ENCODE measurements at regions not wholly inside any gene's neighbourhood (a gene's known extent, or its start where the extent isn't known, plus 50 kb on each side); places are given as distances from the start of the nearest gene placed in this dataset.
A peak's percentile ranks its signal among the peaks of the same experiment; 100 is the strongest.

DNA sequence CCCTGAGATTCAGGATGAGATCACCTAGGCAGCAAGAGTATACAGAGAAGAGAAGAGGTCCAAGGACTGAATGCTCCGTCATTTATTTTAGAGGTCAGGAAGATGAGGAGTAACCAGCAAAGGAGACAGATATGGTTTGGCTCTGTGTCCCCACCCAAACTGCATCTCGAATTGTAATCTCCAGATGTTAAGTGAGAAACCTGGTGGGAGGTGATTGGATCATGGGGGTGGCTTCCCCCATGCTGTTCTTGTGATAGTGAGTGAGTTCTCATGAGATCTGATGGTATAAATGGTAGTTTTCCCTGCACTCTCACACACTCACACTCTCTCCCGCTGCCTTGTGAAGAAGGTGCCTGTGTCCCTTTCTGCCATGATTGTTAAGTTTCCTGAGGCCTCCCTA lies 60.8 kb downstream of the MID1IP1 start (continued):
- TF ChIP-seq, protein P1, sequence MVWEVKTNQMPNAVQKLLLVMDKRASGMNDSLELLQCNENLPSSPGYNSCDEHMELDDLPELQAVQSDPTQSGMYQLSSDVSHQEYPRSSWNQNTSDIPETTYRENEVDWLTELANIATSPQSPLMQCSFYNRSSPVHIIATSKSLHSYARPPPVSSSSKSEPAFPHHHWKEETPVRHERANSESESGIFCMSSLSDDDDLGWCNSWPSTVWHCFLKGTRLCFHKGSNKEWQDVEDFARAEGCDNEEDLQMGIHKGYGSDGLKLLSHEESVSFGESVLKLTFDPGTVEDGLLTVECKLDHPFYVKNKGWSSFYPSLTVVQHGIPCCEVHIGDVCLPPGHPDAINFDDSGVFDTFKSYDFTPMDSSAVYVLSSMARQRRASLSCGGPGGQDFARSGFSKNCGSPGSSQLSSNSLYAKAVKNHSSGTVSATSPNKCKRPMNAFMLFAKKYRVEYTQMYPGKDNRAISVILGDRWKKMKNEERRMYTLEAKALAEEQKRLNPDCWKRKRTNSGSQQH (CRISPR knock-in tag; IDR thresholded peaks at IDR 0.05), result no peak
- no peak for TF ChIP-seq NR1H2 (CRISPR knock-in tag; IDR thresholded peaks at IDR 0.05)
- no peak for TF ChIP-seq EGR1 (conservative IDR thresholded peaks at IDR 0.05)
- no peak for TF ChIP-seq HLTF (IDR thresholded peaks at IDR 0.05)
- peak; percentile 51 for TF ChIP-seq TEAD4 (IDR thresholded peaks at IDR 0.05; ENCODE audit: low read length)
- no peak for TF ChIP-seq TEAD4 (CRISPR knock-in tag; IDR thresholded peaks at IDR 0.05; ENCODE audit: borderline replicate concordance)
- no peak for TF ChIP-seq NUFIP1 (IDR thresholded peaks at IDR 0.05; ENCODE audit: partially characterized antibody)
- TF ChIP-seq, protein P2, sequence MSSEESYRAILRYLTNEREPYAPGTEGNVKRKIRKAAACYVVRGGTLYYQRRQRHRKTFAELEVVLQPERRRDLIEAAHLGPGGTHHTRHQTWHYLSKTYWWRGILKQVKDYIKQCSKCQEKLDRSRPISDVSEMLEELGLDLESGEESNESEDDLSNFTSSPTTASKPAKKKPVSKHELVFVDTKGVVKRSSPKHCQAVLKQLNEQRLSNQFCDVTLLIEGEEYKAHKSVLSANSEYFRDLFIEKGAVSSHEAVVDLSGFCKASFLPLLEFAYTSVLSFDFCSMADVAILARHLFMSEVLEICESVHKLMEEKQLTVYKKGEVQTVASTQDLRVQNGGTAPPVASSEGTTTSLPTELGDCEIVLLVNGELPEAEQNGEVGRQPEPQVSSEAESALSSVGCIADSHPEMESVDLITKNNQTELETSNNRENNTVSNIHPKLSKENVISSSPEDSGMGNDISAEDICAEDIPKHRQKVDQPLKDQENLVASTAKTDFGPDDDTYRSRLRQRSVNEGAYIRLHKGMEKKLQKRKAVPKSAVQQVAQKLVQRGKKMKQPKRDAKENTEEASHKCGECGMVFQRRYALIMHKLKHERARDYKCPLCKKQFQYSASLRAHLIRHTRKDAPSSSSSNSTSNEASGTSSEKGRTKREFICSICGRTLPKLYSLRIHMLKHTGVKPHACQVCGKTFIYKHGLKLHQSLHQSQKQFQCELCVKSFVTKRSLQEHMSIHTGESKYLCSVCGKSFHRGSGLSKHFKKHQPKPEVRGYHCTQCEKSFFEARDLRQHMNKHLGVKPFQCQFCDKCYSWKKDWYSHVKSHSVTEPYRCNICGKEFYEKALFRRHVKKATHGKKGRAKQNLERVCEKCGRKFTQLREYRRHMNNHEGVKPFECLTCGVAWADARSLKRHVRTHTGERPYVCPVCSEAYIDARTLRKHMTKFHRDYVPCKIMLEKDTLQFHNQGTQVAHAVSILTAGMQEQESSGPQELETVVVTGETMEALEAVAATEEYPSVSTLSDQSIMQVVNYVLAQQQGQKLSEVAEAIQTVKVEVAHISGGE (CRISPR knock-in tag; IDR thresholded peaks at IDR 0.05), result no peak
- TF ChIP-seq KLF16 (IDR thresholded peaks at IDR 0.05), result peak; percentile 52; the same call in 1 of the 2 replicates
- peak; percentile 61 for TF ChIP-seq CBFA2T2 (conservative IDR thresholded peaks at IDR 0.05)
- TF ChIP-seq NFRKB (IDR thresholded peaks at IDR 0.05; ENCODE audit: low read depth), result no peak
- TF ChIP-seq MCM5 (IDR thresholded peaks at IDR 0.05; ENCODE audit: low read depth), result no peak
- TF ChIP-seq, protein P3, sequence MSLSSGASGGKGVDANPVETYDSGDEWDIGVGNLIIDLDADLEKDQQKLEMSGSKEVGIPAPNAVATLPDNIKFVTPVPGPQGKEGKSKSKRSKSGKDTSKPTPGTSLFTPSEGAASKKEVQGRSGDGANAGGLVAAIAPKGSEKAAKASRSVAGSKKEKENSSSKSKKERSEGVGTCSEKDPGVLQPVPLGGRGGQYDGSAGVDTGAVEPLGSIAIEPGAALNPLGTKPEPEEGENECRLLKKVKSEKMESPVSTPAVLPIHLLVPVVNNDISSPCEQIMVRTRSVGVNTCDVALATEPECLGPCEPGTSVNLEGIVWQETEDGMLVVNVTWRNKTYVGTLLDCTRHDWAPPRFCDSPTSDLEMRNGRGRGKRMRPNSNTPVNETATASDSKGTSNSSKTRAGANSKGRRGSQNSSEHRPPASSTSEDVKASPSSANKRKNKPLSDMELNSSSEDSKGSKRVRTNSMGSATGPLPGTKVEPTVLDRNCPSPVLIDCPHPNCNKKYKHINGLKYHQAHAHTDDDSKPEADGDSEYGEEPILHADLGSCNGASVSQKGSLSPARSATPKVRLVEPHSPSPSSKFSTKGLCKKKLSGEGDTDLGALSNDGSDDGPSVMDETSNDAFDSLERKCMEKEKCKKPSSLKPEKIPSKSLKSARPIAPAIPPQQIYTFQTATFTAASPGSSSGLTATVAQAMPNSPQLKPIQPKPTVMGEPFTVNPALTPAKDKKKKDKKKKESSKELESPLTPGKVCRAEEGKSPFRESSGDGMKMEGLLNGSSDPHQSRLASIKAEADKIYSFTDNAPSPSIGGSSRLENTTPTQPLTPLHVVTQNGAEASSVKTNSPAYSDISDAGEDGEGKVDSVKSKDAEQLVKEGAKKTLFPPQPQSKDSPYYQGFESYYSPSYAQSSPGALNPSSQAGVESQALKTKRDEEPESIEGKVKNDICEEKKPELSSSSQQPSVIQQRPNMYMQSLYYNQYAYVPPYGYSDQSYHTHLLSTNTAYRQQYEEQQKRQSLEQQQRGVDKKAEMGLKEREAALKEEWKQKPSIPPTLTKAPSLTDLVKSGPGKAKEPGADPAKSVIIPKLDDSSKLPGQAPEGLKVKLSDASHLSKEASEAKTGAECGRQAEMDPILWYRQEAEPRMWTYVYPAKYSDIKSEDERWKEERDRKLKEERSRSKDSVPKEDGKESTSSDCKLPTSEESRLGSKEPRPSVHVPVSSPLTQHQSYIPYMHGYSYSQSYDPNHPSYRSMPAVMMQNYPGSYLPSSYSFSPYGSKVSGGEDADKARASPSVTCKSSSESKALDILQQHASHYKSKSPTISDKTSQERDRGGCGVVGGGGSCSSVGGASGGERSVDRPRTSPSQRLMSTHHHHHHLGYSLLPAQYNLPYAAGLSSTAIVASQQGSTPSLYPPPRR (CRISPR knock-in tag; IDR thresholded peaks at IDR 0.05; ENCODE audit: borderline replicate concordance), result no peak
- no peak for TF ChIP-seq MED1 (CRISPR knock-in tag; IDR thresholded peaks at IDR 0.05; ENCODE audit: borderline replicate concordance)
